ENCODE measurements at regions not wholly inside any gene's neighbourhood (a gene's known extent, or its start where the extent isn't known, plus 50 kb on each side); places are given as distances from the start of the nearest gene placed in this dataset.
"Not testable (repeated sequence)": the region's sequence is repeated elsewhere in the genome, so short reads cannot be mapped to it uniquely, and the experiment has no call there.

DNA sequence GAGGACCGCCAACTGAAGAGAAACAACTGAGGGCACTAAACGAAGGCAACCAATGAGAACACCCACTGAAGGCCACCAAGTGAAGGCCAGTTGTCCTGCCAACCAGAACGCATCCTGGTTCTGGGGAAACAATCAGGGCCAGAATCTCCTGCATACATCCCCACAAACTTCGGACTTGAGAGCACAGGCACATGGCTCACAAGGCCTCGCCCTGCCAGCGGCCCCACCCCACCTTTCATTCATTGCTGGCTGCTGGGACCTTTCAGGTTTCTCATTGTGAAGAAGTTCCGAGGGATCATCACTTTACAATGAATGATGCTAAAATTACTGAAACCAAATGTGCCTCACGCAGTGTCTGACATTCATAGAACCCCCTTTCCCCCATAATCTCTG is 79.2 kb upstream of the ABI1 start:
- ChIA-PET POLR2A (no interaction called here), CTCF (no interaction called here)
- Mint-ChIP-seq H3K4me3 (no peak overlapping the region), H3K4me1 (ENCODE audit: low read depth) (peaks cover 2% of the 10 kb centered on the region), H3K27me3 (peaks cover under 1% of the 10 kb centered on the region), H3K27ac (no peak overlapping the region), H3K36me3 (ENCODE audit: low read depth) (no peaks in the 10 kb centered on the region), H3K9me3 (no peaks in the 10 kb centered on the region)
- TF ChIP-seq, protein P1, sequence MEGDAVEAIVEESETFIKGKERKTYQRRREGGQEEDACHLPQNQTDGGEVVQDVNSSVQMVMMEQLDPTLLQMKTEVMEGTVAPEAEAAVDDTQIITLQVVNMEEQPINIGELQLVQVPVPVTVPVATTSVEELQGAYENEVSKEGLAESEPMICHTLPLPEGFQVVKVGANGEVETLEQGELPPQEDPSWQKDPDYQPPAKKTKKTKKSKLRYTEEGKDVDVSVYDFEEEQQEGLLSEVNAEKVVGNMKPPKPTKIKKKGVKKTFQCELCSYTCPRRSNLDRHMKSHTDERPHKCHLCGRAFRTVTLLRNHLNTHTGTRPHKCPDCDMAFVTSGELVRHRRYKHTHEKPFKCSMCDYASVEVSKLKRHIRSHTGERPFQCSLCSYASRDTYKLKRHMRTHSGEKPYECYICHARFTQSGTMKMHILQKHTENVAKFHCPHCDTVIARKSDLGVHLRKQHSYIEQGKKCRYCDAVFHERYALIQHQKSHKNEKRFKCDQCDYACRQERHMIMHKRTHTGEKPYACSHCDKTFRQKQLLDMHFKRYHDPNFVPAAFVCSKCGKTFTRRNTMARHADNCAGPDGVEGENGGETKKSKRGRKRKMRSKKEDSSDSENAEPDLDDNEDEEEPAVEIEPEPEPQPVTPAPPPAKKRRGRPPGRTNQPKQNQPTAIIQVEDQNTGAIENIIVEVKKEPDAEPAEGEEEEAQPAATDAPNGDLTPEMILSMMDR (IDR thresholded peaks at IDR 0.05) = no peak
- no peak for ATAC-seq
- no peak for DNase-seq
- intact Hi-C loops (cut with micrococcal nuclease) = no loop called here

DNA sequence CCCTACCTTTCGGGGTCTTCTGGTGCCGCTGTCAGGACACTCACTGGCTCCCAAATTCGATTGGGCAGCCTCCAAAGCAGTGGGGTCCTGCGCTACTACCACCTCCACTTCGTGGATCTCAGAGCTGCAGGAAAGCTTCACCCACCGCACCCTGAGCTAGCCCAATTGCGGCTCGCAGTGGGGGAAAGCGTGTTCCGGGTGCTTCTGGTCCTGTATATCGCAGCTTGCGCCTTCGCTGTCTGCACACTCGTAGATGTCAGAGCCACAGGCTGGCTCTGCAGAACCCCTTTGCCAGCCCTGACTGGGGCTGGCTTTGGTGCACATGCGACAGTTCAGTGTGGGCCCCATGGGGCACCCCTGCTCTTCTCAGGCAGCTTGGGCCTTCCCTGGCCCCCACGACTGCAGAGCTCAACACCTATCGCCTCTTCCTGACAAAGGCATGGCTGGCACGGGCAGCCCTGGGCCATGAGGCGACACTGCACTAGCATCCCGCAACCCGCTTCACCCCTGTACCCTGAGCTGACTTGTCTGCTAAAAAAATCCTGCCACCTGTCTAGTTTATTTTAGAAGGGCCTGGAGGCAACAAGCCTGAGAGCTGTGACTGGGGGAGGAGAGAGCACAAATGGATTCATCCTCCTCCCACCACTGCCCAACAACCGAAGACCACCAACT is 78.7 kb upstream of the ABI1 start:
- H3K9me3 Mint-ChIP-seq = no peaks in the 10 kb centered on the region
- intact Hi-C loops (cut with micrococcal nuclease) = no loop called here
- H3K36me3 Mint-ChIP-seq (ENCODE audit: low read depth) = no peaks in the 10 kb centered on the region
- ATAC-seq (no peak), DNase-seq (no peak)
- H3K27ac Mint-ChIP-seq = no peak overlapping the region
- POLR2A ChIA-PET = interaction anchor here (0.8 kb wide), 1 partner anchor 40 kb away, joined by 3 read pairs; no protein-coding TSS in a partner anchor
- H3K27me3 Mint-ChIP-seq = no peaks in the 10 kb centered on the region
- H3K4me1 Mint-ChIP-seq (ENCODE audit: low read depth) = peaks cover 2% of the 10 kb centered on the region
- TF ChIP-seq, protein P1 (IDR thresholded peaks at IDR 0.05) = no peak
- CTCF ChIA-PET = no interaction called here
- H3K4me3 Mint-ChIP-seq = no peak overlapping the region

DNA sequence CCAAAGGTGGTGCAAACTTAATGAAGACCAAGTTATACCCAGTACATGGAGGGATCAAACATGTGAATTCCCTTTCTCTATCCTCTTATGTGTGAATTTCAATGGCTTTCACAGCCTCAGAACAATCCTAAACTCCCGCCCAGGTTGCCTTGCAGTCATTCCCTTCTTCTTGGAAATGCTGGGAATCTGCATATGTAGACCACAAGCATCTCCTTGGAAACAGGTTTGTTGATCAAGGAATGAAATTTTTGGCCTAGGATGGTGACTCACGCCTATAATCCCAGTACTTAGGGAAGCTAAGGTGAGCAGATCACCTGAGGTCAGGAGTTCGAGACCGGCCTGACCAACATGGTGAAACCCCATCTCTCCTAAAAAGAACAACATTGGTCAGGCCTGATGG is 77.8 kb upstream of the ABI1 start:
- POLR2A ChIA-PET = interaction anchor here (0.8 kb wide), 1 partner anchor 39 kb away, joined by 3 read pairs; no protein-coding TSS in a partner anchor
- Mint-ChIP-seq H3K4me1 (ENCODE audit: low read depth) (peaks cover 2% of the 10 kb centered on the region), H3K27ac (no peak overlapping the region), H3K27me3 (no peaks in the 10 kb centered on the region), H3K36me3 (ENCODE audit: low read depth) (no peaks in the 10 kb centered on the region), H3K9me3 (no peaks in the 10 kb centered on the region), H3K4me3 (no peak overlapping the region)
- DNase-seq (no peak), ATAC-seq (no peak)
- CTCF ChIA-PET = no interaction called here
- TF ChIP-seq, protein P1 (IDR thresholded peaks at IDR 0.05) = no peak
- intact Hi-C loops (cut with micrococcal nuclease) = no loop called here

DNA sequence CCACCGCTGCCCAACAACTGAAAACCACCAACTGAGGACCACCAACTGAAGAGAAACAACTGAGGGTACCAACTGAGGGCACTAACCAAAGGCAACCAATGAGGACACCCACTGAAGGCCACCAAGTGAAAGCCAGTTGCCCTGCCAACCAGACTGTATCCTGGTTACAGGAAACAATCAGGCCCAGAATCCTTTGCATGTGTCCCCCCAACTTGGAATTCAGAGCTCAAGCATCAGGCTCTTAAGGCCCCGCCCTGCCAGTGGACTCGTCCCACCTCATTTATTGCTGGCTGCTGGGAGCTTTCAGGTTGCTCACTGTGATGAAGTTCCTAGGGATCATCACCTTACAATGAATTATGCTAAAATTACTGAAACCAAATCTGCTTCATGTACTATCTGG is 76.6 kb upstream of the ABI1 start:
- ChIA-PET POLR2A (no interaction called here), CTCF (interaction anchor here (1.2 kb wide), 1 partner anchor 422 kb away, joined by 4 read pairs; no protein-coding TSS in a partner anchor)
- Mint-ChIP-seq H3K4me3 (no peak overlapping the region), H3K27ac (no peak overlapping the region), H3K9me3 (no peaks in the 10 kb centered on the region), H3K27me3 (no peaks in the 10 kb centered on the region), H3K4me1 (ENCODE audit: low read depth) (peaks cover 2% of the 10 kb centered on the region), H3K36me3 (ENCODE audit: low read depth) (no peaks in the 10 kb centered on the region)
- DNase-seq (no peak), ATAC-seq (no peak)
- TF ChIP-seq, protein P1 (IDR thresholded peaks at IDR 0.05) = no peak
- intact Hi-C loops (cut with micrococcal nuclease) = no loop called here

DNA sequence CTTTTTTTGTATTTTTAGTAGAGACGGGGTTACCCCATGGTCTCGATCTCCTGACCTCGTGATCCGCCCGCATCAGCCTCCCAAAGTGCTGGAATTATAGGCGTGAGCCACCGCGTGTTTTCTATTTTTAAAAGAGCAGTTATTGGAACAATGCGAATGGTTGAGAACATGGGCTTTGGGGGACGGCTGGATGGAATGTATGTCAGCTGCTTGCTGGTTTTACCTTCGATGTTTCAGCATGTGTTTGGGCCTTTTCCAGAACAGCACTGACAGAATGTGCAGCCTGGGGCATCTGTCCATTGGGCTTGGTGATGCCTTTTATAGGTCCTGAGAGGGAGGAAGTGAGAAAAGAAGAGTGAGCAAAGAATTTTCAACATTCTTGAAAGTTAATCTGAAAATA is 73.4 kb upstream of the ABI1 start:
- intact Hi-C loops (cut with micrococcal nuclease); POLR2A ChIA-PET; H3K4me3 Mint-ChIP-seq; H3K4me1 Mint-ChIP-seq (ENCODE audit: low read depth); ATAC-seq; DNase-seq; H3K27me3 Mint-ChIP-seq; CTCF ChIA-PET; H3K9me3 Mint-ChIP-seq; H3K27ac Mint-ChIP-seq; H3K36me3 Mint-ChIP-seq (ENCODE audit: low read depth): not testable (repeated sequence)
